ENCODE measurements at regions not wholly inside any gene's neighbourhood (a gene's known extent, or its start where the extent isn't known, plus 50 kb on each side); places are given as distances from the start of the nearest gene placed in this dataset.

DNA sequence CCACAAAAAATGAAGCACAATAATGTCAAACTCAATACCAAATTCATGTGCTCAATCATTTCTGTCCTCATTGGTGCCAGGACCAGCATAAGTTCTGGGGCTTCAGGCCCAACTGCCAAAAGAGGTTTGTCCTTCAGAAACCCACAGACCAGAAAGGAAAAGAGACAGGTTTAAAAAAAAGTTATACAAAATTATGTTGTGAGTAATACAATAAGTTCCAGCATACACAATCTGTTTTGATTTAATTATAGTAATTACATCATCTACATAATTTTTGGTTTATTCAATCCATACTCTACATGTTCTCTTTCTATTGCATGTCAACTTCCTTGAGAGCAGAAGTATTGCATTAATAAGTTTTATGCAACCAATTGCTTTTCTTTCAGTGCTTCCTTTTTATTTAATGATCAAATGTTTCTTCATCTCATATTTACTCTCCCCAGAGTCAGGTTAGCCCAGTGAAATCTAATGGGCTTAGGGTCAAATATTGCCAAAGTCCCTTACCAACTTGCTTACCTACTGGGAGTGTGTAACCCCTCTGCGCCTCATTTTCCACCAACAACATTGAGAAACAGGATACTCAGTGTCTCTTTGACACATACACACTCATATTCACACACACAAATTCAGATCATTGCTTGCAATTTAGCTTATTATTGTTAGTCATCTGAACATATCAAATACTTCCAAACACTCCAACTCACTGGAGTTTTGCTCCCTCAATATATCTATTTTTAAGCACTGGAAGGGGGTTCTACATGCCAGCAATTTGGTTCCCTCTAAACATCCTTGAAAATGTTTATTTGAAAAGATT lies 424.4 kb upstream of the MARCKS start:
- no peak for DNase-seq (ENCODE audit: low read depth)

GRCh38 chr6:113433335-113433991 lies 423.7 kb upstream of the MARCKS start:
- TF ChIP-seq, protein P1, sequence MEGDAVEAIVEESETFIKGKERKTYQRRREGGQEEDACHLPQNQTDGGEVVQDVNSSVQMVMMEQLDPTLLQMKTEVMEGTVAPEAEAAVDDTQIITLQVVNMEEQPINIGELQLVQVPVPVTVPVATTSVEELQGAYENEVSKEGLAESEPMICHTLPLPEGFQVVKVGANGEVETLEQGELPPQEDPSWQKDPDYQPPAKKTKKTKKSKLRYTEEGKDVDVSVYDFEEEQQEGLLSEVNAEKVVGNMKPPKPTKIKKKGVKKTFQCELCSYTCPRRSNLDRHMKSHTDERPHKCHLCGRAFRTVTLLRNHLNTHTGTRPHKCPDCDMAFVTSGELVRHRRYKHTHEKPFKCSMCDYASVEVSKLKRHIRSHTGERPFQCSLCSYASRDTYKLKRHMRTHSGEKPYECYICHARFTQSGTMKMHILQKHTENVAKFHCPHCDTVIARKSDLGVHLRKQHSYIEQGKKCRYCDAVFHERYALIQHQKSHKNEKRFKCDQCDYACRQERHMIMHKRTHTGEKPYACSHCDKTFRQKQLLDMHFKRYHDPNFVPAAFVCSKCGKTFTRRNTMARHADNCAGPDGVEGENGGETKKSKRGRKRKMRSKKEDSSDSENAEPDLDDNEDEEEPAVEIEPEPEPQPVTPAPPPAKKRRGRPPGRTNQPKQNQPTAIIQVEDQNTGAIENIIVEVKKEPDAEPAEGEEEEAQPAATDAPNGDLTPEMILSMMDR (IDR thresholded peaks at IDR 0.05; ENCODE audit: insufficient read depth, low read depth, low read length), result no peak
- DNase-seq (ENCODE audit: low read depth), result peak; percentile 96
- H3K4me3 ChIP-seq (ENCODE audit: low read depth, low read length), result peak overlapping the region; percentile 29

More for the DNA sequence above, 424.4 kb upstream of the MARCKS start:
- no peak overlapping the region for H3K4me3 ChIP-seq (ENCODE audit: low read depth, low read length)
- TF ChIP-seq, protein P1 (IDR thresholded peaks at IDR 0.05; ENCODE audit: insufficient read depth, low read depth, low read length), result no peak

DNA sequence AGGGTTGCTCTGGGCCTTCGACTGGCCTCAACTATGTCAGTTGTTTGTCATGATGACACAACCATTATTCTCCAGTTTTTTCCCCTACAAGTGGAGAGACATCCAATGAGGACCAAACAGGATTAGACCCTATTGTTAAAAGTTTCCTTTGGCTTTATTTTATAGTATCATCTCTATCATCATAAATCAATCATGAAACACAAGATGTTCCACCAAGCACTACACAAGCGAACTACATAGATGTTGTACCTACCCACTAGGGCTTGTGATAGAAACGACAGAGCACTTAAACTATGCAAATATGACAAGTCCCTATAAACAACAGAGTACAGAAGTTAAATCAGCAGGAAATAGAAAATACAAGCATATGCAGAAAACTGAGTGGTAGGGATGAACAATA lies 422.5 kb upstream of the MARCKS start:
- TF ChIP-seq, protein P1 (IDR thresholded peaks at IDR 0.05; ENCODE audit: insufficient read depth, low read depth, low read length), result no peak
- no peak for DNase-seq (ENCODE audit: low read depth)
- no peak overlapping the region for H3K4me3 ChIP-seq (ENCODE audit: low read depth, low read length)

- no peak for DNase-seq (ENCODE audit: low read depth)
- TF ChIP-seq, protein P1 (IDR thresholded peaks at IDR 0.05; ENCODE audit: insufficient read depth, low read depth, low read length), result no peak
- no peak overlapping the region for H3K4me3 ChIP-seq (ENCODE audit: low read depth, low read length)
Measured at GRCh38 chr6:113437566-113437965, 419.6 kb upstream of the MARCKS start.

DNA sequence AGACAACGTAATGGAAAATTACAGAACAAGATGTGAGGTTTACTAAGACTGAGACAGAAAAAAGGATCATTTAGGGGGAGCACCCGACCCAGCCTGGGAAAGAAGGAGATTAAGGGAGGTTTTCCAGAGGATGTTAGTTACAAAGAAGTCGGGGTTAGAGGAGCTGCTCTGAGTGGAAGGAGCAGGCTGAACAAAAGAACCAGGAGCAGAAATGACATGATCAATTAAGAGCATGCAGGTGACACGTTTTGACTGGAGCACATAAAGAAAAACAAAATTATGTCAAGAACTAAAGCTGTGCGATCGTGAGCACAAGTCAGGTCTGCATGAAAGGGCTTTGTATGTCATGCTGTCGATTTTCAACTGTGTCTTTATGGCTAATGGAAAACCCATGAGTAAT lies 417.3 kb upstream of the MARCKS start:
- no peak for DNase-seq (ENCODE audit: low read depth)
- H3K4me3 ChIP-seq (ENCODE audit: low read depth, low read length), result no peak overlapping the region
- TF ChIP-seq, protein P1 (IDR thresholded peaks at IDR 0.05; ENCODE audit: insufficient read depth, low read depth, low read length), result no peak

GRCh38 chr6:113442040-113442439 lies 415.1 kb upstream of the MARCKS start:
- DNase-seq (ENCODE audit: low read depth), result no peak
- H3K4me3 ChIP-seq (ENCODE audit: low read depth, low read length), result no peak overlapping the region
- TF ChIP-seq, protein P1 (IDR thresholded peaks at IDR 0.05; ENCODE audit: insufficient read depth, low read depth, low read length), result no peak

All from fibroblast of villous mesenchyme (primary cell).